Cardiac fibroblast (primary cell): ENCODE measurements at regions not wholly inside any gene's neighbourhood (a gene's known extent, or its start where the extent isn't known, plus 50 kb on each side); places are given as distances from the start of the nearest gene placed in this dataset.
"Not testable (repeated sequence)": the region's sequence is repeated elsewhere in the genome, so short reads cannot be mapped to it uniquely, and the experiment has no call there.

Experiments
- DNase-seq, 2 donors: peaks; one replicate each; pipeline versions ENCODE4 v3.0.0 to v3.0.0-alpha.2; 2010; ENCODE audit warnings: low read depth in 2 of 2
- H3K4me3 ChIP-seq, 2 donors: replicated peaks in 1 of 2; 1 replicate in 1 of 2; 2 replicates in 1 of 2; pipeline ENCODE4 v1.5.1; 2011; ENCODE audit warnings: low read depth in 2 of 2, low read length in 2 of 2, mild to moderate bottlenecking in 2 of 2, moderate library complexity in 1 of 2
- CTCF ChIP-seq: IDR thresholded peaks from one replicate; pipeline ENCODE4 v1.5.1; 2011; ENCODE audit warnings: low read depth, mild to moderate bottlenecking, low read length, inconsistent platforms

GRCh38 chr13:82458169-82458568 is 1424.1 kb downstream of the SLITRK1 start:
- H3K4me3 ChIP-seq = no peak overlapping the region
- DNase-seq = no peak
- no peak for TF ChIP-seq CTCF

- DNase-seq = not testable (repeated sequence)
Observed at GRCh38 chr13:82457548-82457947, 1424.7 kb downstream of the SLITRK1 start.

GRCh38 chr13:82447416-82448077 is 1434.7 kb downstream of the SLITRK1 start:
- no peak for TF ChIP-seq CTCF
- DNase-seq = no peak
- no peak overlapping the region for H3K4me3 ChIP-seq

More at GRCh38 chr13:82457548-82457947, 1424.7 kb downstream of the SLITRK1 start:
- H3K4me3 ChIP-seq = not testable (repeated sequence)

- H3K4me3 ChIP-seq = no peak overlapping the region
- DNase-seq = no peak
- TF ChIP-seq CTCF = no peak
Observed at GRCh38 chr13:82439159-82439904, 1442.9 kb downstream of the SLITRK1 start.

GRCh38 chr13:82438320-82438719 is 1444.0 kb downstream of the SLITRK1 start:
- H3K4me3 ChIP-seq = no peak overlapping the region
- TF ChIP-seq CTCF = no peak
- no peak for DNase-seq

GRCh38 chr13:82436099-82436585 is 1446.1 kb downstream of the SLITRK1 start:
- no peak for DNase-seq
- H3K4me3 ChIP-seq = no peak overlapping the region
- TF ChIP-seq CTCF = no peak

GRCh38 chr13:82432949-82433348 is 1449.3 kb downstream of the SLITRK1 start:
- no peak for DNase-seq
- H3K4me3 ChIP-seq = no peak overlapping the region
- TF ChIP-seq CTCF = no peak
